Uterus (tissue), 2 donors: ENCODE measurements at regions not wholly inside any gene's neighbourhood (a gene's known extent, or its start where the extent isn't known, plus 50 kb on each side); places are given as distances from the start of the nearest gene placed in this dataset.
"Not testable (repeated sequence)": the region's sequence is repeated elsewhere in the genome, so short reads cannot be mapped to it uniquely, and the experiment has no call there.

Experiments
- CTCF ChIP-seq, 4 experiments: fragments of 200-600 bp in 2 of 4; fragments of 450-650 bp in 2 of 4; sonication (generic) in 2 of 4; IDR thresholded peaks; one replicate each; pipeline ENCODE4 v1.5.1; 2016 to 2019; ENCODE audit warnings: antibody characterized with exemption in 4 of 4, mild to moderate bottlenecking in 2 of 4, moderate library complexity in 1 of 4
- POLR2A ChIP-seq, 2 donors: fragments of 450-650 bp; IDR thresholded peaks; one replicate each; pipeline ENCODE4 v1.6.1; 2016; ENCODE audit warnings: antibody characterized with exemption in 2 of 2, mild to moderate bottlenecking in 1 of 2, moderate library complexity in 1 of 2

GRCh38 chr6:22140736-22141135 lies 156.1 kb downstream of the PRL start:
- not testable (repeated sequence) for TF ChIP-seq CTCF, POLR2A (IDR thresholded peaks at IDR 0.05)
